ENCODE measurements at regions not wholly inside any gene's neighbourhood (a gene's known extent, or its start where the extent isn't known, plus 50 kb on each side); places are given as distances from the start of the nearest gene placed in this dataset.
"Not testable (repeated sequence)": the region's sequence is repeated elsewhere in the genome, so short reads cannot be mapped to it uniquely, and the experiment has no call there.

- no peak for DNase-seq
Measured at GRCh38 chr3:159482994-159483367, 505.7 kb upstream of the IL12A start.

- DNase-seq: no peak
Measured at GRCh38 chr3:159486580-159486979, 502.1 kb upstream of the IL12A start.

GRCh38 chr3:159487304-159487703, 501.3 kb upstream of the IL12A start:
- no peak for DNase-seq

GRCh38 chr3:159488602-159489001, 500.0 kb upstream of the IL12A start:
- DNase-seq: no peak

- DNase-seq: no peak
Measured at GRCh38 chr3:159497361-159497760, 491.3 kb upstream of the IL12A start.

- no peak for DNase-seq
Measured at GRCh38 chr3:159499031-159499793, 489.4 kb upstream of the IL12A start.

GRCh38 chr3:159501029-159501428, 487.6 kb upstream of the IL12A start:
- DNase-seq: no peak

GRCh38 chr3:159502986-159503385, 485.6 kb upstream of the IL12A start:
- DNase-seq: no peak

GRCh38 chr3:159510988-159511387, 477.6 kb upstream of the IL12A start:
- DNase-seq: not testable (repeated sequence)

- DNase-seq: no peak
Measured at GRCh38 chr3:159513444-159513843, 475.2 kb upstream of the IL12A start.

GRCh38 chr3:159513867-159514380, 474.7 kb upstream of the IL12A start:
- no peak for DNase-seq

- DNase-seq: no peak
Measured at GRCh38 chr3:159517105-159517504, 471.5 kb upstream of the IL12A start.

- DNase-seq: no peak
Measured at GRCh38 chr3:159520638-159521037, 468.0 kb upstream of the IL12A start.

- DNase-seq: no peak
Measured at GRCh38 chr3:159522276-159522675, 466.4 kb upstream of the IL12A start.

GRCh38 chr3:159528251-159528895, 460.3 kb upstream of the IL12A start:
- no peak for DNase-seq

- no peak for DNase-seq
Measured at GRCh38 chr3:159532577-159532976, 456.1 kb upstream of the IL12A start.

- DNase-seq: no peak
Measured at GRCh38 chr3:159534496-159534895, 454.1 kb upstream of the IL12A start.

- DNase-seq: no peak
Measured at GRCh38 chr3:159536876-159537275, 451.8 kb upstream of the IL12A start.

GRCh38 chr3:159538507-159538906, 450.1 kb upstream of the IL12A start:
- no peak for DNase-seq

- no peak for DNase-seq
Measured at GRCh38 chr3:159540882-159541495, 447.6 kb upstream of the IL12A start.

GRCh38 chr3:159548675-159549335, 439.8 kb upstream of the IL12A start:
- no peak for DNase-seq

- no peak for DNase-seq
Measured at GRCh38 chr3:159555205-159555604, 433.4 kb upstream of the IL12A start.

GRCh38 chr3:159559771-159560170, 428.9 kb upstream of the IL12A start:
- no peak for DNase-seq

All from CD4-positive, alpha-beta T cell treated with Interleukin-10 for 1 hour (primary cell).